ENCODE measurements at regions not wholly inside any gene's neighbourhood (a gene's known extent, or its start where the extent isn't known, plus 50 kb on each side); places are given as distances from the start of the nearest gene placed in this dataset.

DNA sequence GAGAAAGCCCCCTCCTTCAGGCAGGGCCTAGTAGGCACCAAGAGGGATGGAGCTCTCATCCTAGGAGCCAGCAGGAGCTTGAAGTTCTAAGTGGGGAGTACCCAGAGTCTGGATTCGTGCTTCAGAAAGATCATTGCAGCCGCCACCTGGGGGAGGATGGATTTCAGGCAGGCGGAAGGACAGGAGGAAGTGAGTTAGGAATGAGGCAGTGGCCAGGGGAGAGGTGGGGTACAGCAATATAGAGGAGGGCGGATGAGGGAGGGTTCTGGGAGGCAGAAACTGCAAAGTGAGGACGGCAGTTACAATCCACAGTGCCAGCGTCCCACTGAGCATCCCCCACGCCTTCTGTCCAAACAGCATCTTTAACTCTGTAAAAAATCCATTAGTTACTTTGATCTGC, 65.2 kb upstream of the LINGO1 start:
- no peak for DNase-seq

GRCh38 chr15:77696871-77697270, 64.2 kb upstream of the LINGO1 start:
- DNase-seq, result no peak

- no peak for DNase-seq
Measured at GRCh38 chr15:77695961-77696582, 63.4 kb upstream of the LINGO1 start.

GRCh38 chr15:77695548-77695947, 62.8 kb upstream of the LINGO1 start:
- DNase-seq, result no peak

DNA sequence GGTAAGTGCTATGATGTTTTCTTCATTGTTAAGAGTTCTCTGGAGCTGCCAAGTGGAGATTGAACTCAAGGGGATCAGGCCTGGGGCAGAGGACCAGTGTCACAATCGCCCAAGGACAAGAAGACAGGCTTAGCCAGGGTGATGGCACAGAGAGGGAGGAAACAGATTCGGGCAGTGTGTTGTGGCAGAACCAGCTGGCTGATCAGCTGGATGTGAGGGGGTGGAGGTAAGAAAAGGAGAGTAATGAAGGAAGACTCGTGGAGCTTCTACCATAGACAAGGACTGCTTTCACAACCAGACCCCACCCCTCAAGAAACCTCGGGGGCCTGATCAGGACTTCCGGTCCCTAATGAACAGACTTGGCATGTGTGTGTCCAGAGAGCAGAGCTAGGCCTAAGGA, 60.9 kb upstream of the LINGO1 start:
- no peak for DNase-seq

GRCh38 chr15:77692614-77693013, 59.9 kb upstream of the LINGO1 start:
- DNase-seq, result no peak

GRCh38 chr15:77691607-77692006, 58.9 kb upstream of the LINGO1 start:
- no peak for DNase-seq

- DNase-seq, result no peak
Measured at GRCh38 chr15:77689821-77690220, 57.1 kb upstream of the LINGO1 start.

DNA sequence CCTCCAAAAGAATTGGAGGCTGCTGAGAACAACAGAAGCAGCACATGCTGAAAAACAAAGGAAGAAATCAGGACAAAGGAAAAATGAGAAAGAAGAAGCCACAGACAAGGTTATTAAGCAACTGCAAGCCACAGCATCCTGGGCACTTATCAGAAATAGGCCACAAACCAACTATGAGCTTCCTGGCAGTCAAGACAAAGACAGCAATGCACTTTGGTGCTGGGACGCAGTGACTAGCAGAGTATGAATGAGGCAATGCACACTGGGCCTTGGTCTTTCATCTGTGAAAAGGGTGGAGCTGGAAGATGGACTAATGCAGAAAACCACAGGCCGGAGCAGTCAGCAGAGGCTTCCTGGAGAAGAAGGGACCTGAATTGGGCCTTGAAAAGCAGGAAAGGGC, 56.0 kb upstream of the LINGO1 start:
- DNase-seq, result no peak

DNA sequence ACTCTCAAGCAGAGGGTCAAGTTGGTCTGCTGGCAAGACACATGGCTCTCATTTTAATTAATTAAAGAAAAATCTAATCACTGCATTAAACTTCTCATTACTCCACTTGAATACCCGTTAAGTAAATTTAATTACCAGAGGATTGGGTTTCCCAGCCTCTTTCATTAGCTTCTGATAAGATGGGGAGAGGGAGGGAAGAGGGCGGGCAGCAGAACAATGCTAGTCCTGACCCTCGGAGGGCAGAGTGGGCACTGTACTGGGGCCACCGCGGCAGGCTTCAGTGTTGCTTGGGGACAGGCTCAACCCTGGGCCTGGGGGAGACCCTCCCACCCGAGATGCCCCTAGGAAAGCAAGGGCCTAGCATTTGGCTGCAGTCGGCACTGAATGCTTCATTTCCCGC, 55.6 kb upstream of the LINGO1 start:
- no peak for DNase-seq

DNA sequence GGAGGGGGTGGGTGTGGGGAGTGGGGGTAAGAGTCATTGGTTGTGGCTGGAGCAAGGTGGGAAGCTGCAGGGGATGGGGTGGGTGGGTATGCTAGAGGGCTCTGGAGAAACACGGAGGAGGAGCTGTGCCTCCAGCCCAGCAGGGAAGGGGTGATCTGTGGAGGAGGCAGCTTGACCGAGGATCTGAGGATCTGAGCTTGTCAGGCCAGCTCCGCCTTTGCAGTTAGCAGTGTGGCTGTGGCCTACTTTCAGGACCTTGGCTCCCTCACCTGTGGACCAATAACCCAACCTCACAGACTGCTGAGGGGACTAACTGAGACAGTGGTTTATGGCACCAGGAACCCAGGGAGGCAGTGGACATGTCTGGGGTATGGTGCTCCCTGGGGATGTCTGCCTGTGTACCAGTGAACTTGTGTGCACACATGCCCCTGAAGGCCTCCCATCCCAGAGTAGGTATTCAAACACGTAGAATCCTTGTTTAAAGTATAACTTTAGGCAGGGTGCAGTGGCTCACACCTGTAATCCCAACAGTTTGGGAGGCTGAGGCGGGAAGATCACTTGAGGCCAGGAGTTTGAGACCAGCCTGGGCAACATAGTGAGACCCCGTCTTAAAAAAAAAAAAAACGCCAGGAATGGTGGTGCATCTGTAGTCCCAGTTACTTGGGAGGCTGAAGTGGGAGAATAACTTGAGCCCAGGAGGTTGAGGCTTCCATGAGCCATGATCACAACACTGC, 52.5 kb upstream of the LINGO1 start:
- DNase-seq, result no peak

DNA sequence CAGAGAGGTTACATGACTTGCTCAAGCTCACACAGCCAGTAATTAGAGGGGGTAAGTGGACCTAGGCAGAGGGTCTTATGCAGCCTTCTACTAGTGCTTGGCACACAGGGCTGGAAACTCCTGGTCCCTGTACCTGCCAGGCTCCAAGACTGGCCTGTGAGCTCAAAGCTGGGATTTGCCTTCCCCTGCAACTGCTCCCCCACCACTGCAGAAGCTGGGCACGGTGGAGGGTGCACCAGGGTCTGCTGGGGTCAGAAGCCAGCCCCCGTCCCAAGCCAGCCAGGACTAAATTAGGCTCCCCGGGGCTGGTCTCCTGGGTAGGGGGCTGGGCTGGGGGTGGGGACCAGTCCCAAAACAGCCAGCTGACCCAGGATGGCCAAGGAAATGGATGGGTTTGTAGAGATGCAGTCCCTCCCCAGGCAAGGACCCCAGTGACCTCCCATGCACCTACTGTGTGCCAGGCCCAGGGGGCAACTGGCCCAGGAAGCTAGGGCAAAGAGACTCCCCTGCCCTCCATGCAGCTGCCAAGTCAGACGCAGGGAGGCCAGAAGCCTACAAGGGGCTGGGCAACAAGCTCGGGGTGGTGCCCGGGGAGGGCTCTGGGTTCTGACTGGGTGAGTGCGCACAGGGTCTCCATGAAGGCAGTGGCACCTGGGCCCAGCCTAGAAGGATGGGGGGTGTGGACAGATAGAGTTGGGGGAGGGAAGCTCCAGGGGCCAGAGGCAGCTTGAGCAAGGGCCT, 51.8 kb upstream of the LINGO1 start:
- DNase-seq, result no peak

- DNase-seq, result no peak
Measured at GRCh38 chr15:77682564-77682963, 49.9 kb upstream of the LINGO1 start.

All from activated T-cell treated with anti-CD3 and anti-CD28 coated beads, Interleukin-2, amount 50 U/mL, for 1 hour (primary cell).